Amniotic stem cell (primary cell): ENCODE measurements at regions not wholly inside any gene's neighbourhood (a gene's known extent, or its start where the extent isn't known, plus 50 kb on each side); places are given as distances from the start of the nearest gene placed in this dataset.

Experiments
- DNase-seq: peaks from one replicate; lab custom pipeline; 2025; lab: John Stamatoyannopoulos, UW

DNA sequence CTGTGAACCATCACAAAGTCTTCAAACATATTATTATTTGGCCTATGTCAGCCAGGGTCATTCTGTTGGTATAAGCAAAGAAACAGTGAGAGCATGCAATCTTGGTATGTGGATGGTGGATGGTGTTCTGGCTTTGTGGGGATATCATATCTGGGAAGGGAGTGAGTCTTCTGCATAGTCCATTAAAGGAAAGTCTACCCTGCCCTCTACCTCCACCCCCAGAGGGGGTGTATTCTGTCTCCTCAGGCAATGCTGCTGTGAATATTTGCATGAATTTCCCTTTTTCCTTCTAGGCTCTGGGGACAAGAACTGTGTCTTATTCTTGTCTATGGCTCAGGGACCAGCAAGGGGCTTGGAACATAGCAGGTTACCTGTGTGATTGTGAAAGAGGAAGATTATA lies 495.8 kb downstream of the PDCD6IP start:
- DNase-seq = no peak

DNA sequence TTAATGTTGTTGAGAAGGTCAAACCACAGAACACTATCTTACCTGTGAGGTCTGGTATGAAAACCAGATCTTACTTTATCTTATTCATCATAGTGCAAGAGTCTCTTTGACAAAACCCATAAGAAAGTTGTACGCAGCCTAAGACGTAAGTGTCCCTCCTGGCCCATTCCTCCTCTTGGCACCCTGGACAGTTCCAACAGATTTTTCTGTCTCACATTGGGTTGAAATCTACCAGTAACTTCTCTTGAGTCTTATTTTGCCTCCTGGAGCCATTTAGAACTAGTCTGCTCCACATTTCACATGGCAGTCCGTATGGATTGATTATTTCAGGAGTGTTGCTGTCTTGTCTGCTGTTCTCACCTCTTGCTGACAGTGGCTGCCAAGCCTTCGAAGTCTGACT lies 498.4 kb downstream of the PDCD6IP start:
- no peak for DNase-seq

DNA sequence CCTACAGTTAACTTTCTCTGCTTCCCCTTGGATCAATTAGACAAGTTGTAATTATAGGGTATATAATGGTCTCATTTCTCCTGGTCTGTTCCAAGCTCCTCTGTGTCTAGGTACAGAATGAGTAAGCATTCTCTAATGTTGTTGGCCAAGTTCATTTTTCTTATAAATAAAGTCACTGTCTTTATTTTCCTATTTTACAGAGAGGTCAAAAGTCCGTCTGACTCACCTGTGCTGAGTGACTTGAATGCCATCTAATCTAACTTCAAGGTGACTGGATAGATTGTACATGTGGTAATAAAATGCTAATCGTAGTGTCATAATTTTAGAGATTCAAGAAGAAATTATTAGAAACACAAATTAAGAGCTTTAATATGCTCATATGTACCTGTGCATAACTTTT lies 500.2 kb downstream of the PDCD6IP start:
- no peak for DNase-seq

DNA sequence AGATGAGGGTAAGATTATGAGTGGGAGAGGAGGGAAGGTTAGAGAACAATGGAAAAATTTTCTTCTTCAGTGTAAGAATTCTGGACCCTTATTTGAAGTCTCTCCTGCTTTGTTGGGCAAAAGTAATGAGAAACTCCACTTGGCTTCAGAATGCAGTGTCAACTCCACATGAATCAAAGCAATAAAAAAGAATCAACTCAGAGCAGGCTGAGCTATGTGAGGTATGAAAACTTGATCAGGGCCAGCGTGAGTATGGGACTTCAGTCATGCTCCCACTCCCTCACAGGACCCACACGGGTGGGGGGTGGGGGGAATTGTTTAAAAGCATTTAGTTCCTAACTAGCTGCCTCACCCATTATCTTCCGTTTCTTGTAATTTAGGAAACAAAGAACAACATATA lies 502.2 kb downstream of the PDCD6IP start:
- DNase-seq = no peak

DNA sequence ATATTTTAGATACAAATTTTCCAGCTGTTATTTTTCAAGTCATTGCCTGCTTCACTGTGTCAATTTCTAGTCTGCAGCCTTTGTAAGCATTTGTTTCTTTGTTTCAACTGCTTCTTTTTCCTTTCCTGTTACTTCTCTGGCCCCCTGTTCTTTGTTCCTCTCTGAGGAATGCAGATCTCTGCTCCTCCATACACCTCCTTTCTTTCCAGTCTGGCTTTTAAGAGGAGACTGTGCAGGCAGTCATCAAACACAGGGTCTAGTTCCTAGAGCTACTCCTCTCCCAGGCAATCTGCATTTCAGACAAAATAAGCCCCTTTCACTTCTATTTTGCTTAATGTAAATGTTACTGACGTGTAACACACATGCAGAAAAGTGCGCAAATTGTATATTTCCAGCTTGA lies 502.9 kb downstream of the PDCD6IP start:
- DNase-seq = no peak

DNA sequence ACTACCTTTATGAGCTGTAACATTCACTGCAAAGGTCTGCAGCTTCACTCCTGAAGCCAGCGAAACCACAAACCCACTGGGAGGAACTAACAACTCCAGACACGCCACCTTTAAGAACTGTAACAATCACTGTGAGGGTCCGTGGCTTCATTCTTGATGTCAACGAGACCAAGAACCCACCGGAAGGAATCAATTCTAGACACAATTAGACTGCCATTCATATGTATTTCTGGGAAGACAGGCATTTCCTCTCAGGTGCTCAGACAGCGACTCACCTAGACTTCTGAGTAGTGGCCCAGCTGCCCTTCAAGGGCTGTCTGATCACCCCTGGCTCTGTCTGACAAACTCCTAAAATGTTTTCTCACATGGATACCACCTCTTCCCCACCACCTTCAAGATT lies 506.8 kb downstream of the PDCD6IP start:
- DNase-seq = no peak

DNA sequence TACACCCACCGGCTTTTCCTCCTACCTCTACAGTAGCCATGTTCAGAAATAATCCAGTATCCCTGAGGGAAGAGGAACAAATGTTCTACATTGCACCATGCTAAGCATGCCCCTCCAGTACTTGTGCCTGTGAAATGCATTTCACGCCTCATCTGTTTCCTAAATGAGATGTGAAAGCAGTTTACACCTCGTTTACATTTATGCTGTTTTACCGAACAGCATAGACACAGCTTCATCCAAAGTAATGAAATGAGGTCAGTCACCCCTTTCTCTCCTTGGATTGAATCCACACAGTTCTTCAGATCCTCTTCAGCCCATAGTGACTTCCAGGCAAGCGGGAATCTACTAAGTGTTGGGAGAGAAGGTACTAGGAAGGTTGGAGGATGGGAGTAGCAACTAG lies 514.3 kb downstream of the PDCD6IP start:
- DNase-seq = no peak

DNA sequence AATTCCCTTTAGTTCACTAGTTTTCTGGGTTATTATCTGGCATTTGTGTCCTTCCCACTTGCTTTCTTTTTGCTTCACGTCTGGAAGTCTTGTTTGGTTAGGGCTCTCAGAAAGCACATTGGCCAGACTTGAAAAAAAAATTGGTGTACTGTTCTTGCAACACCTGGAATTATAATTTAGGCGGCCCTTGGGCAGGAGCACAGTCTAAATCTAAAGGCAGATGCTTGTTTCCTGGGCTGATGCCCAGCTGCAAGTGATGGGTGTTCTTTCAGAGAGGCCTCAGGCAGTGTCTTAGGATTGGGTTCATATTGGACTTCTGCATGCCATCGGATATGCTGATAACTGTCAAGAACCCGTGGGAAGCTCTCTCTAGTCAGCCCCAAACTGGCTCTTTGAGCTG lies 521.5 kb downstream of the PDCD6IP start:
- DNase-seq = no peak

DNA sequence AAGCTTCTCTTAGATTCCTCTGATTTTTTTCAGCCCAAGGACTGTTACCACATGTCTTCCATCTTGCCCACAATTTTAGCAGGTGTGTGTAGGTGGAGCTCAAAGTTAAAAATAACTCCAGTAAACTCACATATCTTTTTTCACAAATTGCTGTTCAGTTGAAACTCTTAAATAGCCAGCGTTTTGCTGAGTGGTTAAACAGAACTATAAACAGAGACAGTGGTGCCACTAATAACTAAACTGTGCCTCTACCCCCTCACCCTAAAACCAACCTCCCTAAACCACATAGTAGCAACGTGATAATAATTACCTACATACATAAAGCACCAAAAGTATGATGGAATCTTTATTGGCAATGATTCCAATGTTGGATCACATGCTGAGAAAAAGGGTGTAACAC lies 525.1 kb downstream of the PDCD6IP start:
- DNase-seq = no peak

DNA sequence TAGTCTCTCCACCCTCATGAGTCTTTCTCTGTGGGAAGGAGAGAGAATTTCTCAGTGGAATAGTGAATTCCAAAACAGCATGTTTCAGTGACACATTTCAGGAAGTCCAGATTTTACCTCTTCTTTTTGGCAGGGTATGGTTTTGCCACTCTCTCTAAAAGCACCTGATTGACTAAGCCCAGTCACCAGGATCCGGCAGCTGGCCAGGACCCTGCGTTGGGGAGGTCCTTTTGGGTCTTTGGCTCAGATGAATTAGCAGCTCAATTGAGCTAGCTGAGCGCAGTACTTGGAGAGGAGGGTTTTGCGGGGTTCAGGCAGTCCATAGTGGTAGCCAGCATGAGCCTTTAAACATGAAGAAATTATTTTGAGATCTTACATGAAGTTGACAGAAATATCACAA lies 548.2 kb downstream of the PDCD6IP start:
- DNase-seq = no peak

DNA sequence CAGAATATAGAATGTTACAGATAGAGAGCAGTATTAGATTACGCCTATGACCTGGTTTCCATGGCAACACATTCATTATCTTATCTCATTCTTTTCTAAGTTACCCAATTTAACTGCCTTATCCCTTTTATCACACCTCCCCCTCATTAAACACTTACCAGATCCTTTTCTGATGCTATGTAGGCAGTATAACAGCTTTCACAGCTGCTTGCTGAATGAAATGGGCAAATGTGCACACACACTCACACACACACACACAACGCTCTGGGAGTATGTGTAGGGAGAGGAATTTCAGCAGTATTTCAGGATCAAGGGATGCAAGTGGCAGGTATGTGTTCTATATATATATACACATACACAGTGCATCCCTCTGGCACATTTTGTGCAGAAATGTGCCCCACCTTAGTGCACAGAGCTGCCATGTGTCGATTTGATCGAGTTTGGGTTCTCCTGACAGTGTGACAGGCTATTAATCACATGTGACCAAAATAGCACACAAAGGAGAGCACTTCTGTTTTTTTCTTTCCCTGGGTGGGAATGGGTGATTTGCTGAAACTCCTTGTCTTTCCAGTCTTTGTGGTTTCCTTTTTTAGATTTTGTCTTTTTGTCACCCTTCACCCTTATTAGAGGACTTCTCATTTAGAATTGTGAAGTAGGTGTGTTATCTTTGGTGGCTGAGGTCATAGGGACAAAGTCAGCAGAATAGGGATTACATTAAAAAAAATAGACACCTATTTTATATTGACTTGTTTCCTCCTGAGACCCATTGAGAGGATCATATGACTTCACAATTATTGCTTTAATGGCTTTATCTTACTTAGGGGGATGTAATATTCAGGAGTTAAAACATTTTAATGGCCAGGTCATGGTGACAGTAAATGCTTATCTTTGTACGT lies 553.7 kb downstream of the PDCD6IP start:
- DNase-seq = no peak

DNA sequence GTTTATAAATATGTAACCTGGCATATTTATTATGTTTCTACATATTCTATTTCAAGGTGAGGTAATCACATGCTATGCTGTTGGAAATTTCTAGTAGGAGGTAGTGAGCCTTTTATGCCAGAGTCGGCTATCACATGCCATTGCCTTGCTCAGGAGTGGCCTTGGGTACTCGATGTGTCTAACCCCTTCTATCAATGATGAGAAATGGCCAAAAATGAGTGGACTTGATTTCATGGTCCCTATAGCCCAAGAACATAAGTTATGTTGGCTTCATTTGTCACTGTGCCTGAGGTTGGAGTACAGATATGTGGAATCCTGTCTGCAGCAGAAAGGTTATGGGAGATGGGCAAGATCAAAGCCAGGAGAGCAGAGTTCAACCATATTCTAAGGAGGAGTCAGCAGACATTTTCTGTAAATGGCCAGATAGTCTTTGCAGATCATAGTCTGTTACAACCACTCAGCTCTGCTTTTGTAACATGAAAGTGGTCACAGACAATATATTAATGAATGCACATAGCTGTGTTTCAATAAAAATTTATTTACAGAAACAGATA lies 554.4 kb downstream of the PDCD6IP start:
- no peak for DNase-seq

DNA sequence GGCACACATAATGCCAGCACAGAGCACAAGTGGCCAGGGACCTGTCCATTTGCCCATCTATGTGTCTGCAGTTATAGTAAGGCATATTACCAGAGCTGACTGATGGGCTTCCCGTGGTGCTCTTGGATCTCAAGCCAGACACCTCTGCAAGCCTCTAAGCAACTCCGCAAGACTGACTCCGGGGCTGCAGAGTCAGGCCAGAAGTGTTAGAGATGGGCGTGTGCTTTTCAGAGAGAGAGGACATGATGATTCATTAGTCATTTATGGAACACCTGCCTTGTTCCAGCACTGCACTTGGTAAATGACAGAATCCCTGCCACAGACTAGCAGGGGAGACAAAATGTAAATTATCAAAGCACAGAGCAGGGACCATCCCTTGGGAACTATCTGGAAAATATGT lies 559.0 kb downstream of the PDCD6IP start:
- DNase-seq = no peak

DNA sequence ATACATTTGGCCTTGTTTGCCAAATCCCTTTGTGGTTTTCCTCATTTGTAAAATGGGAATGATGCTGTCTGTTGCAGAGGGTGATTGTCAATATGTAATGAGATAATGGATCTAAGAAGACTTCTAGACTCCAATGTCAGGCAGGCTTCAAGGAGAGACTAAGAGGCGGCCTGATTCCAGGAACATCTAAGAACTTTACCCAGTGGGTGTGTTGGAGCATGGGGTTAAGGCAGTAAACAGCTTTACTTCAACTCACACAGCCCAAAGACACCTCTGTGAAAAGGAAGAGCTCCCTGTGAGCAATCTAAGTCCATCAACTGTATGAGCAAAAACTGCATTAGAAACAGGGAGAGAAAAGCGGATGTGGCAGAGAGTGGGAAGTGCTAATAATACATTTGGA lies 560.6 kb downstream of the PDCD6IP start:
- DNase-seq = no peak

DNA sequence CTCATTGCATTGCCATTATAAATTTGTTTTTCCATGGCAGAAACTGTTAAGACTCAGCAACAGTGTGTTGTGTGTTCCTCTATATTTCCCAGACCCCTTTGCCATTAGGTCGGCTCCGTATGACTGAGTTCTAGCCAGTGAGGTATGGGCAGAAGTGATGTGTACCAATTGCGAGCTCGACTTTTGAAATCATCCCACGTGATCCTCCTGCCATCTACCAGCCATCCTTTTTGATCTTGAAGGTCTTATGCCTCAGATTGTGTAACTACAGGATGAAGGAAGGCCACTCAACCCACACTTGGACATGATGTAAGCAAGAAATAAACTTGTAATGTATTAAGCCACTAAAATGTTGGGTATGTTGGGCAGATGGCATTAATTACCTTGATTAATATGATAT lies 562.3 kb downstream of the PDCD6IP start:
- no peak for DNase-seq

DNA sequence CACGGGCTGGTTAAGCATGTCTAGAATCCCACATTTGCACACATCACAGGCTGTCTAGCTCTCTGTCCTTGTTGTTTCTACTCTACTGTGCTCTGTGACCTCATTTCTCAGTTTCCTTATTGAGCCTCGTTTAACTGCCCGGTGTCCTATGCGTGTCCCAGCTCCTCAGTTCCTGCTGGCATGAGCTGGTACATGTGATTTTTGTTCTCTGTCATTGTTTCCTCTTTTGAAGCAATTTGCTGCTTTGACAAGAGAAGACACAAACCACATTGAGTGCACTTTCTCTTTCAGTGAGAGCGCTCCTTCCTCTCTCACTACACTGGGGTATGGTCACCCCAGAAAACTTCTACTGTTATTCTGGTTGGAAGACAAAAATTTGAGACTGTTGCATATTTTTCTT lies 563.5 kb downstream of the PDCD6IP start:
- no peak for DNase-seq

DNA sequence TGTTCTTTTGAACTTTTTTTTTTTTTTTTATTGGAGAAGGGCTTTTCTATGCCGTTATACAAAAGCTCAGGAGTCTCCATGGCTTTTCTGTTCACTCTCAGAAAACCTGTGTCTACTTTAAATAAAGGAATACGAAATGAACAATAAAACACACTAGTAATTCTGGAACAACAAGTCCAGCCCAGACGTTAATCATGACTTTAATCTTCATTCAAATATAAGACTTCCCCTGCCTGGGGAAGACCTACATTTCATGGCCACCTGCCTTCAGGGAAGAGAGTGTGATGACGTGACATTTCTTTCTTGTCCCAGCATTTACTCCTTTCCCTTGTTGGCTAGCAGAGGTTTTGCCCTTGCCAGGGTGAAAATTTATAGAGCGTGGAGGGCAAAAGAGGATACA lies 564.5 kb downstream of the PDCD6IP start:
- DNase-seq = no peak

DNA sequence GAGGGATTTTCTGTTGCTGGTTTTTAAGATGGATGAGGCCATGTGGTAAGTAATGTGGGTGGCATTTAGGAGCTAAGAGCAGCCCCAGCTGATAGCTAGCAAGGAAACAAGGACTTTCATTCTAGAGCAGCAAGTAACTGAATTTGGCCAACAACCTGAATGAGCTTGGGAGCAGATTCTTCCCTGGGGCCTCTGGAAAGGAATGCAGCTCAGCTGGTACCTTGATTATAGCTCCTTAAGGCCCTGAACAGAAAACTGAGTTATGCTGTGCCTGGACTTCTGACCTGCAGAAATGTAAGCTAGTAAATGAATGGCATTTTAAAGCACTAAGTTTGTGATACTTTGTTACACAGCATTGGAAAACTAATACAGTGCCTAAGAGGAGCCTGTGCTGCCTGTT lies 565.5 kb downstream of the PDCD6IP start:
- no peak for DNase-seq

DNA sequence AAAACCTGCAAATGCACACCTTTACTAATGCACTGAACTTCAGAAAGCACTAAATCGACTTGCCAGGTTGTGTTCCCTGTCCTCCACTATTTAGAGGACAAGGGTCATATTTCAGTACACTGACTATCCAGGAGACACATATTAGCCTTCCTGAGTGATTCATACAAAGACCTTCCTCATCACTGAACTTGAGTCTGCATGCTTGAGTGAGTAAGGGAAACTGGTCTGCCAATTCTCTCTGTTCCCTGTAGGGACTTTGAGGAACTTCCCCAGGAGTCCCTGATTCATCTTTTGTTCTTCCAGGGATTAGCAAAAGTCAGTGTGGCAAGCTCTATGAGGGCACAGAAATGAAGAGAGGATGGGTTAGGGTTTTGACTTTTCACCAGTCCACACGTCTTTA lies 565.9 kb downstream of the PDCD6IP start:
- DNase-seq = no peak

DNA sequence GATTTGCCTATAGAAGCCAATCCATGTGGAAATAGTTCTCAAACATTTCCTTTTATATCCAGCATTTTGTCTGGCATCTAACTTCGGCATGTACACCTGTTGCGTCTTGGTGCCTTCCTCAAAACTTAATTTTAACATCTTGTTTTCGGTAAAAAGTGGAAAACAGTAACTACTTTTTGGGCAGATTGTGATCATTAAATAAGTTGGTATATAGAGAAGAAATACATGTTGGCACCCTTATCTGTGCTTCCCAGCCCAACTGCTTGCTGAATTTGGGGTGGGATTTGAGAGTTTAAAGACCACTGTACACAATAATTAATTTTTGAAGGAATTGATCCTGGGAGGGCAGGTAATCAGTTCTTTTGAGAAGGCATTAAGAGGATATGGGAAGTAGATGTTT lies 566.8 kb downstream of the PDCD6IP start:
- no peak for DNase-seq

DNA sequence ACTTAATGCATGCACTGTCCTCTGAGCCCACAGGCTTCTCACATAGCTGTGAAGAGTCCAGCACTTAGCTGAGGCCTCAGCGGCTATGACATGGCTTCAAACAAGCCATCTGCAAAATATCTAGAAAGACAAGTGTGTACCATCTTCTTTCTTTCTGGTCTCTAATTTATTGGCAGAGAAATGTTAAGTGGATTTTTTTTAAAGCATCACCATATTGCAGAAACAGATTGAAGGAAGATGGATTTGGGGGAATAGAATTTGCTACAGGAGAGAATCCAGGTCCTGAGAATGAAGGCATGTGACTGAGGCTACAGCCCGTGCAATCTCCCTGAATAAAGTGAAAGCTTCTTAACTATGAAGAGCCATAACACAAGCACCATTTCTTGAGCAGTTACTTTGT lies 567.3 kb downstream of the PDCD6IP start:
- DNase-seq = no peak

DNA sequence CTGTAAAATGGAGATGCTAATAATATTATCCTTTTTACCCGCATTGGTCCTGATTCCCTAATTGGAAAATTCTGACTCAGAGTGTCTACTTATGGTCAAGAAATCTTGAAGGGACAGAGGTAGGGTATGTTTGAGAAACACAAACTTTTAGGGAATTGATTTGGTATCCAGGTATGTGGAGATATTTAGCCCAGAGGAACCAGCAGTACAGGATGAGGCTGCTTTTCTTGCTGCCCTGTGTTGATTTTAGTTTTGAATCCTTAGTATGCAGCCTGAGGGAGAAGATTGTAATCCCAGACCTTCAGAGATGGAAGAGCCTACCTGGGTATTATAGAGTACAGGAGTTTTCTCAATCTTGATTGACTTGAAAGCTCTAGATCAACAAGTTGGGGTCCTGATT lies 569.1 kb downstream of the PDCD6IP start:
- no peak for DNase-seq

DNA sequence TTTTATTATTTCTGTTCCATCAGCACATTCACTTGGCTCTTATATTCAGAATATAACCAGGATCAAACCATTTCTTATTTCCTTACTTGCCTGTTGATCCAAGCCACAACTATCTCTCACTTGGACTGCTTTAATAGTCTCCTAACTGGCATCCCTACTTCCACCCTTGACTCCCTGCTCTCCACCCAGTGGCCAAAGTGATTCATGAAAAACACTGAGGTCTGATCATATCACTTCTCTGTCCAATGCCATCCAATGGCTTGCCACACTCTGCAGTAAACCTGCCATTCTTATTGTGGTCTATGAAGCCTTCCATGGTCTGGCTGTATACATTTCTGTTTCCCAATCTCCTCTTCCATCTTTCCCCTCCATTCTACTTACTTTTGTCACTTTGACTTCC lies 576.1 kb downstream of the PDCD6IP start:
- DNase-seq = no peak

DNA sequence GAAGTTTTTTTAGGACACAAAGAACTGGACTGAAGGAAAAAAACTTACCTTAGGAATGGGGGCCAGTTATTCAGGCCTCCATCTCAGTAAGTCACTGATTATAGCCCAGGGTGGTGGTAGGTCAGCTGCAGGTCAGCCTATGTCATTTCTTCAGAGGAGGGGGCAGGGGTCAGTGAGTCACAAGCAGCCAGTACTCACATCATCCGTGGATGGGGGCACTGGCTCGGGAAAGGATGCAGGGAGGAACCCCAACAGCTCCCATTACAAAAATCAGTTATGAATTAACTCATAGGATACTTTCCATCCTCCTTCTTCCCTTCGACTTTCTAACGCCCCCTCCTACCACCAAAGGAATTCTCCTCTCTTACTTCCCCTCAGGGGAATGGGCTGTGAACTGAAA lies 578.3 kb downstream of the PDCD6IP start:
- DNase-seq = no peak
